Duodenal mucosa (tissue), 2 donors: ENCODE measurements at regions not wholly inside any gene's neighbourhood (a gene's known extent, or its start where the extent isn't known, plus 50 kb on each side); places are given as distances from the start of the nearest gene placed in this dataset.

Source experiments
- H3K27ac ChIP-seq: one replicate; pipeline ENCODE4 v1.7.0; 2013; ENCODE audit warnings: low read depth, low read length
- H3K27me3 ChIP-seq, 2 donors: one replicate each; pipeline ENCODE4 v1.7.0; 2013; ENCODE audit warnings: low read length in 2 of 2, control low read depth in 1 of 2; ENCODE audit not compliant: insufficient read depth in 2 of 2, control insufficient read depth in 1 of 2
- H3K36me3 ChIP-seq, 2 donors: one replicate each; pipeline ENCODE4 v1.7.0; 2013; ENCODE audit warnings: low read length in 2 of 2, control low read depth in 1 of 2; ENCODE audit not compliant: insufficient read depth in 2 of 2, control insufficient read depth in 1 of 2
- H3K4me1 ChIP-seq, 2 donors: one replicate each; pipeline ENCODE4 v1.7.0; 2013; ENCODE audit warnings: low read length in 2 of 2, control low read depth in 1 of 2; ENCODE audit not compliant: insufficient read depth in 2 of 2, control insufficient read depth in 1 of 2
- H3K4me3 ChIP-seq, 2 donors: one replicate each; pipeline ENCODE4 v1.7.0; 2013; ENCODE audit warnings: low read length in 2 of 2, low read depth in 1 of 2
- H3K9ac ChIP-seq, 2 donors: one replicate each; pipeline ENCODE4 v1.7.0; 2013; ENCODE audit warnings: low read length in 2 of 2, low read depth in 1 of 2
- H3K9me3 ChIP-seq, 2 donors: one replicate each; pipeline ENCODE4 v1.7.0; 2013; ENCODE audit warnings: low read length in 2 of 2, control low read depth in 1 of 2; ENCODE audit not compliant: control insufficient read depth in 1 of 2

DNA sequence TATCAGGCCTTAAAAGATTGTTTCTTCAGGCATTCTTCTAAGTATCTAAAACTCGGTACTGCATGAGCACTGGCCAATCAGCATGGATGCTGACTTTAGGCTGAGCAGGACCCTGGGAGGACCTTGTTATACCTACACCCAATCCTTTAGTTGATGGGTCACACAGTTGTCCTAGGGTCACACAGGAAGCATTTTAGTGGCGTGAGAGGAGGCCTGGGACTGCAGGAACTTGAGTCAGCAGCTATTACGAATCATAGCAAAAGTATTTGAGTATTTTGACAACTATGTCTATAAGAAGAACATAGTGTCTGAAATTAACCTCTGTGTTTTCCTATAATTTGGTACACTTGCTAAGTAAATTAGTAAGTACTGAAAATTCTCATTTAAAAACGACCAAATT lies 741.4 kb downstream of the HACE1 start:
- H3K36me3 ChIP-seq: no peaks in the 10 kb centered on the region
- no peaks in the 10 kb centered on the region for H3K27me3 ChIP-seq
- H3K27ac ChIP-seq: no peak overlapping the region
- no peak overlapping the region for H3K9ac ChIP-seq
- no peak overlapping the region for H3K4me3 ChIP-seq
- H3K9me3 ChIP-seq: peaks cover 0 to 7% of the 10 kb centered on the region in 2 donors
- H3K4me1 ChIP-seq: no peaks in the 10 kb centered on the region

DNA sequence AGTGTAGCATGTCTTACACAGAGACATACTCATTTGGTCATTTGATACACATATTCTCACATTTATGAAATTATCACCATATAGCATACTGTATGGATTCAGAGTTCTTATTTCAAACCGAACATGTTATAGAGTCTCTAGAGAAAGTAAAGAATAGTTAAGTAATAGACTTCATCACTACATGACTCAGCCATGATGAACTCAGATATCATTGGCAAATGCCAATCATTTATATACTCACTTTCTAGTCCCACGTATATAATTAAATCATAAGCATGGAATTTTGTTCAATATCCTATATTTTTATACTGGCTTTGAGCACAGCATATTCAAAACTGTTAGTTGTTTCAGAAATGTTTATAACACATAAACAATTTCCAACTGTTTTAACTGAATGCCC lies 749.9 kb downstream of the HACE1 start:
- Histone ChIP-seq H3K4me3 (no peak overlapping the region), H3K27ac (no peak overlapping the region), H3K36me3 (no peaks in the 10 kb centered on the region), H3K4me1 (no peaks in the 10 kb centered on the region), H3K9ac (no peak overlapping the region), H3K27me3 (no peaks in the 10 kb centered on the region), H3K9me3 (no peaks in the 10 kb centered on the region)

DNA sequence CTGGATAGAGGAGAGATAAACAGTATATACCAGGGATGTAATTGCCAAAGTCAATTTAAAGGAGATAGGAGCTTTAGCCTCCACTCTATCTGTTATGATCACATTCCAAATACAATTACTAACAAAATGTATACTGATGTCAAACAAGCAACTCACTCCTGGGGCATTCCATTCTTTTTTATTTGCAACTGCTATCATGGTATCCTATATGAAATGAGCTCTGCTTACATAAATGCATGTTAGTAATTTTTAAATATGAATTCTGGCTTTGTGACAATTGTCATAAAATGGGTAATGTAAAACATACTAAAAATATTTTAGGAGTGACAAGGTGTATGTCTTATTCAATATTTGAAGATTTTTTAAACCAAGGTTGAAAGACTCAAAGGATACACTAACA lies 751.1 kb downstream of the HACE1 start:
- Histone ChIP-seq H3K9me3 (no peaks in the 10 kb centered on the region), H3K9ac (no peak overlapping the region), H3K4me1 (no peaks in the 10 kb centered on the region), H3K27me3 (no peaks in the 10 kb centered on the region), H3K4me3 (no peak overlapping the region), H3K27ac (no peak overlapping the region), H3K36me3 (no peaks in the 10 kb centered on the region)

DNA sequence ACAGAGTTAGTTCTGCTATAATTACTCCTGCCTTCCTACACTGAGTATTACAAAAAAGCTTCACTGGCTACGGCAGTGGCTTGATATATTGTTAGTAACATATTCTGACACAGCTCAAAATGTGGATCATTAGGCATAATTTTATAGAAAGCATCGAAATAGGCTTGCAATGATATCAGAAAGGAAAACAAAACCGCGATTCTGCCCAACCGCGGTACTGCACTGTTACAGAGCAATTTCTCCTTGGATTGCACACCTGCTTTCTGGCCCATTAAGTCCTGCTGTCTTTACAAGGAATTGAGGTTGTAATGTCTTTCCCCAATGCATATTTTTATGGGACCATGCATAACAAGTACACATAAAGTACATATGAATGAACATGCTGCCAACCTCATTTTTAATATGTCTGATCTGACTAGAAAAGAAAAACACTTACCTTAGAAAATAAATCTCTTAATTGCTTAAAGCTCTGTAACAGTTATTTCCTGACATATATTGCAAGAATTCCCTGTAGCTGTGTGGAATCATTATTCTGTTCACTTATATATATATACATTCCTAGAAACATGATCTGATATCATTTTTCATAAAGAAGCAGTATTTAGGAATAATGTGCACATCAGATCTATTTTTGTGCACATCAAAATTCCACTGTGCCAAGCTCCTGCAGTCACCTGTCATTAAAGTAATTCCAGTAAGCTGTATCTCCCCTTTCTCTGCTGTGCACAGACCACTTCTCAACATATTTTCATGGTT lies 763.9 kb downstream of the HACE1 start:
- Histone ChIP-seq H3K4me1 (no peaks in the 10 kb centered on the region), H3K9ac (no peak overlapping the region), H3K4me3 (no peak overlapping the region), H3K27me3 (no peaks in the 10 kb centered on the region), H3K9me3 (no peaks in the 10 kb centered on the region), H3K36me3 (no peaks in the 10 kb centered on the region), H3K27ac (no peak overlapping the region)

DNA sequence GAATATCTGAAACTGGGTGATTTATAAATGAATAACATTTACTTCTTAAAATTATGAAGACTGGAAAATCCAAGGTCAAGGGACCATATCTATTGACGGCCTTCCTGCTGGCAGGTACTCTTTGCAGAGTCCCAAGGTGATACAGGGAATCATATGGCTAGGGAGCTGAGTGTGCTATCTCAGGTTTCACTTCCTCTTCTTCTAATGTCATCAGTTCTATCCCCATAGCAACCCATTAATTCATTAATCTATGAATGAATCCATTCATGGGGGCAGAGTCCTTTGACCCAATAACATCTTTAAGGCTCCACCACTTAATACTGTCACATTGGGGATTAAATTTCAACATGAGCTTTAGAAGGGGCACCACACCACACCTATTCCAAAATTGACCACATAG lies 772.0 kb downstream of the HACE1 start:
- H3K27ac ChIP-seq: no peak overlapping the region
- no peaks in the 10 kb centered on the region for H3K27me3 ChIP-seq
- H3K4me3 ChIP-seq: no peak overlapping the region
- H3K9me3 ChIP-seq: no peaks in the 10 kb centered on the region
- no peaks in the 10 kb centered on the region for H3K4me1 ChIP-seq
- H3K9ac ChIP-seq: no peak overlapping the region
- no peaks in the 10 kb centered on the region for H3K36me3 ChIP-seq

DNA sequence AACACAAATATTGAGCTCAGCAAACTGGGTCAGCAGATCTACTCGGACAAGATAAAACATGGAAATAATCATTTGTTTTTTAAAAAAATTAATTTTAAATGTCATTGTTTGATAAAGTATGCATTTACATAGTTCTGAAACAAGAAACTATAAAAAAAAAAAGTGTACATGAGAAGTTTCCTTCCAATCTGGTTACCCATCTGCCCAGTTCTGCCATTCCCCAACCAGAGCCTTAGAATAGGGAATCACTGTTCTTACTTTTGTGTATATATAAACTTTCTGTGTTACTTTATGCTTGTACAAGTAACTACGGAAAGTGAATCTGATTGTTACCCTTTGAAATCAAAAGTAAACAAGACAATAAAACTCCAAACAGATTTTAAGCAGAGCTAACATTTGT lies 791.4 kb downstream of the HACE1 start:
- H3K9me3 ChIP-seq: peaks cover 0 to 3% of the 10 kb centered on the region in 2 donors
- no peak overlapping the region for H3K27ac ChIP-seq
- H3K27me3 ChIP-seq: no peaks in the 10 kb centered on the region
- H3K4me3 ChIP-seq: no peak overlapping the region
- H3K9ac ChIP-seq: no peak overlapping the region
- no peaks in the 10 kb centered on the region for H3K36me3 ChIP-seq
- no peaks in the 10 kb centered on the region for H3K4me1 ChIP-seq

DNA sequence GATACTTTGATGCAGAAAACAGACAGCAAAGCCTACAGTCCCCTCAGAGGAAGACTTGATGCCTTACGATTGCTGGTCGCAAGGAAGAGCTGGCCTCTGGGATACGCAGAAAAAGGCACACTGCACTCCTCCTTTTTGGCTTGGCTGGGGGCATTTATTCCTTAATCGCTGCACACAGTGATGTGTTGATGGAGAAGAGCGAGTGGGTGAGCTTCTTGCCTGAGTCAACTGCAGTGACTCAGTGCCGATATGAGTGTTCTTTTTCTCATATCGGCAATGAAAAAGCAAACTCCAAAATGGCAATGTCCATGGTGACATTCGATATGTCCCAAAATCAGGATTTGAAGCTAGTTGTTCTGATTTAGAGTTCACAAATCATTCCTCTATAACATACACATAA lies 794.8 kb downstream of the HACE1 start:
- Histone ChIP-seq H3K9ac (no peak overlapping the region), H3K27me3 (no peaks in the 10 kb centered on the region), H3K27ac (no peak overlapping the region), H3K4me1 (no peaks in the 10 kb centered on the region), H3K9me3 (peaks cover 0 to 3% of the 10 kb centered on the region in 2 donors), H3K36me3 (no peaks in the 10 kb centered on the region), H3K4me3 (no peak overlapping the region)

DNA sequence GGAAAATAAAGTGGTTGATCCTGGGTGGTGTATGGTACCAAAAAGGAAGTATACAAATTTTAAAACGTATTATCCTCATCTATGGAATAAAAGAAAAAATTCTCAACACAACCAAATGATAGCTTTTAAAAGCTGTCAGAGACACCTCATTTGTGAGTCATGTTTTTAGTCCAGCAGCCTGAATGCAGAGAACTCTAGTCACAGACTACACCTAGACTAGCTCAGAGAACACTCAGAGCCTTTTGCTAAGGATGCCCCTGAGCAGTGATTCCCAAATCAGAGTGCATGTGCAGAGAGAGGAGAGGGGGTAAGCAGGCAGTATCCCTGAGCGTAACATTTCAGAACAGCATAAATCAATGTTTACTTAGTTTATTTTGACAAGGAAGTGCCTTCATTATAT lies 809.3 kb downstream of the HACE1 start:
- H3K27ac ChIP-seq: no peak overlapping the region
- no peaks in the 10 kb centered on the region for H3K27me3 ChIP-seq
- H3K36me3 ChIP-seq: no peaks in the 10 kb centered on the region
- no peaks in the 10 kb centered on the region for H3K4me1 ChIP-seq
- no peak overlapping the region for H3K9ac ChIP-seq
- H3K9me3 ChIP-seq: peaks cover 0 to 5% of the 10 kb centered on the region in 2 donors
- no peak overlapping the region for H3K4me3 ChIP-seq

DNA sequence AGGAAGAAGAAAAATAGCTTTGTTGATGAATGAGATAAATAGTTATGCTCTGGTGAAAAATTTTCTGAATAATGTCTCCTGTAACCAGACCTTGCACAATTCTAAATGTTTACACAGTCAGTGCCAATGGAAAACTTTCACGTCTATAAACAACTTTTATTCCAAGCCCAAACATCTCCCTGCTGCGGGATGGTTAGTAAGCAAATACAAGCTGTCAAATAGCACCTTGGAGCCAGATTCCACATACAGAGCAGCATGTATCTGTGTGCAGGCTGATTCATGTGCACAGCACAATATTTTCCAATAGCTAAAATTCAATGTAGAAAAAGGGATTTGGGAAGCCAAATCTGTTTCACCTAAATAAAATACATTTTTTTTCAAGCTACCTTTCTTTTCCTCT lies 813.3 kb downstream of the HACE1 start:
- Histone ChIP-seq H3K27me3 (no peaks in the 10 kb centered on the region), H3K4me1 (no peaks in the 10 kb centered on the region), H3K27ac (no peak overlapping the region), H3K36me3 (no peaks in the 10 kb centered on the region), H3K9me3 (no peaks in the 10 kb centered on the region), H3K9ac (no peak overlapping the region), H3K4me3 (no peak overlapping the region)

DNA sequence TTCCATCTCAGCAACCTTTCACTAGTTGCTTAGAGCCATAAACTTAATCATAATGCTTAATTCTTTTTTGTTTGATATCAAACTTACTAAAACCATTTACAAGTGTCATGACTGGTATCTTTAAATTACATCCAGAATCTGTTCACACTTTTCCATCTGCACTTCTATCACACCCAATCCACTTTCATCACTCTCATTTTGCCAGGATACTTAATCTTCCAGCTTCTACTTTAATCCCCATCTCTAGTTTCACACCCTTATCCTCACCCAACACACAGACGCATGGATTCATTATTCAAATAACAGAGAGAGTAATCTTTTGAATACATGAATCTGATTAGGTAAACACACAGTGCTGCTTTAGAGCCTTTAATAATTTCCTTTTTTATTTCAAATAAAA lies 828.4 kb downstream of the HACE1 start:
- Histone ChIP-seq H3K4me3 (no peak overlapping the region), H3K27ac (no peak overlapping the region), H3K9me3 (no peaks in the 10 kb centered on the region), H3K4me1 (no peaks in the 10 kb centered on the region), H3K9ac (no peak overlapping the region), H3K27me3 (no peaks in the 10 kb centered on the region), H3K36me3 (no peaks in the 10 kb centered on the region)

DNA sequence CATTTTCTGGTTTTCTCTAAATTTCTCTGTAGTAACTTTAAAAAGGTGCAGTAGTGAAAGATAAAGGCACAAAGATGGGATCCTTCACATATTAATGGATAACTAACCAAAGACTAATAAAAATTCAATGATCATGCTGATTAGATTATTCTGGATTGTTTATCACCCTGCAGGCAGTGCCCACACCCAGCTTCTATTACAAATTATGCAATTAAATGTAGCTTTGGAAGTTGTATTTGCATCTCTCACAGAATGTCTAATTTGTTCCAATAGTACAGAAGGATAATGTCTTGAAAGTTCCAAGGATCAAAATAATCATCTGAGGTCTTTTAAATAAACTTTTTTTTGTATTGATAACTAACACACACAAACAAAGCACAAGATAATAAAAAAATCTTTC lies 837.6 kb downstream of the HACE1 start:
- no peaks in the 10 kb centered on the region for H3K4me1 ChIP-seq
- H3K4me3 ChIP-seq: no peak overlapping the region
- no peak overlapping the region for H3K27ac ChIP-seq
- H3K9me3 ChIP-seq: no peaks in the 10 kb centered on the region
- no peak overlapping the region for H3K9ac ChIP-seq
- H3K36me3 ChIP-seq: no peaks in the 10 kb centered on the region
- no peaks in the 10 kb centered on the region for H3K27me3 ChIP-seq
